SK-N-SH treated with all-trans-retinoic acid at 6 μM for 48 hours (cell line): ENCODE measurements at regions not wholly inside any gene's neighbourhood (a gene's known extent, or its start where the extent isn't known, plus 50 kb on each side); places are given as distances from the start of the nearest gene placed in this dataset.

Experiments used
- ATAC-seq: fragments of 200-7000 bp; cut with Tn5 transposase; 3 replicates; pipeline ENCODE4 v1.9.1; 2020; ENCODE audit warnings: mild to moderate bottlenecking, moderate library complexity
- ARNTL ChIP-seq: fragments of 450-650 bp; formaldehyde crosslinking; IDR thresholded peaks from 2 replicates; pipeline ENCODE4 v1.5.0; 2020; ENCODE audit warnings: low read depth, mild to moderate bottlenecking, moderate library complexity, borderline replicate concordance
- BACH2 ChIP-seq: fragments of 250-450 bp; sonication (Bioruptor Pico); IDR thresholded peaks from 2 replicates; pipeline ENCODE4 v1.9.0; 2021; ENCODE audit warnings: mild to moderate bottlenecking, borderline replicate concordance
- ESRRG ChIP-seq: fragments of 250-450 bp; sonication (Bioruptor Pico); IDR thresholded peaks from 2 replicates; pipeline ENCODE4 v1.6.1; 2021; ENCODE audit warnings: mild to moderate bottlenecking
- GLIS3 ChIP-seq: fragments of 250-450 bp; sonication (Bioruptor Pico); IDR thresholded peaks from 2 replicates; pipeline ENCODE4 v1.5.0; 2020; ENCODE audit warnings: mild to moderate bottlenecking, moderate library complexity
- ISL1 ChIP-seq: fragments of 250-450 bp; sonication (Bioruptor Pico); IDR thresholded peaks from 2 replicates; pipeline ENCODE4 v2.1.2; 2022; ENCODE audit warnings: mild to moderate bottlenecking, moderate library complexity
- OSR1 ChIP-seq: fragments of 250-450 bp; sonication (Bioruptor Pico); IDR thresholded peaks from 2 replicates; pipeline ENCODE4 v1.8.0; 2022; ENCODE audit warnings: moderate library complexity, mild to moderate bottlenecking, inconsistent platforms
- PATZ1 ChIP-seq: fragments of 250-450 bp; sonication (Bioruptor Pico); IDR thresholded peaks from 2 replicates; pipeline ENCODE4 v1.8.0; 2020; ENCODE audit warnings: mild to moderate bottlenecking, moderate library complexity, borderline replicate concordance
- POU6F1 ChIP-seq: fragments of 250-450 bp; sonication (Bioruptor Pico); IDR thresholded peaks from 2 replicates; pipeline ENCODE4 v1.8.0; 2021; ENCODE audit warnings: low read depth, mild to moderate bottlenecking, moderate library complexity, borderline replicate concordance
- PPARA ChIP-seq: fragments of 250-450 bp; sonication (Bioruptor Pico); IDR thresholded peaks from 2 replicates; pipeline ENCODE4 v1.5.0; 2020; ENCODE audit warnings: mild to moderate bottlenecking, borderline replicate concordance
- RARB ChIP-seq: fragments of 250-450 bp; sonication (Bioruptor Pico); IDR thresholded peaks from 2 replicates; pipeline ENCODE4 v1.8.0; 2021; ENCODE audit warnings: mild to moderate bottlenecking, moderate library complexity
- SNAI2 ChIP-seq: fragments of 250-450 bp; sonication (Bioruptor Pico); IDR thresholded peaks from 2 replicates; pipeline ENCODE4 v1.5.0; 2020; ENCODE audit warnings: mild to moderate bottlenecking, moderate library complexity
- TCF4 ChIP-seq: fragments of 250-450 bp; sonication (Bioruptor Pico); IDR thresholded peaks from 2 replicates; pipeline ENCODE4 v1.8.0; 2021; ENCODE audit warnings: mild to moderate bottlenecking, moderate library complexity, borderline replicate concordance
- TOX ChIP-seq: fragments of 250-450 bp; sonication (Bioruptor Pico); IDR thresholded peaks from 2 replicates; pipeline ENCODE4 v1.8.0; 2021; ENCODE audit warnings: mild to moderate bottlenecking, moderate library complexity, borderline replicate concordance
- ZC3H10 ChIP-seq: fragments of 250-450 bp; sonication (Bioruptor Pico); IDR thresholded peaks from 2 replicates; pipeline ENCODE4 v1.5.1; 2021; ENCODE audit warnings: mild to moderate bottlenecking, moderate library complexity
- ZFP3 ChIP-seq: fragments of 250-450 bp; sonication (Bioruptor Pico); IDR thresholded peaks from 2 replicates; pipeline ENCODE4 v1.5.0; 2020; ENCODE audit warnings: mild to moderate bottlenecking, moderate library complexity
- ZFP30 ChIP-seq: fragments of 450-650 bp; formaldehyde crosslinking; IDR thresholded peaks from 2 replicates; pipeline ENCODE4 v1.5.0; 2022; ENCODE audit warnings: mild to moderate bottlenecking, moderate library complexity
- ZNF565 ChIP-seq: fragments of 450-650 bp; formaldehyde crosslinking; conservative IDR thresholded peaks from 2 replicates; pipeline ENCODE4 v1.5.0; 2020; ENCODE audit warnings: low read depth, mild to moderate bottlenecking, moderate library complexity
- ZNF70 ChIP-seq: fragments of 450-650 bp; formaldehyde crosslinking; IDR thresholded peaks from 2 replicates; pipeline ENCODE4 v1.5.0; 2020; ENCODE audit warnings: mild to moderate bottlenecking, moderate library complexity
- ZNF8 ChIP-seq: fragments of 450-650 bp; formaldehyde crosslinking; IDR thresholded peaks from 2 replicates; pipeline ENCODE4 v1.5.0; 2020; ENCODE audit warnings: mild to moderate bottlenecking, moderate library complexity
- TF ChIP-seq, protein P1 (sequence below): fragments of 250-450 bp; sonication (Bioruptor Pico); IDR thresholded peaks from 2 replicates; pipeline ENCODE4 v1.5.1; 2021; ENCODE audit warnings: mild to moderate bottlenecking, moderate library complexity
- TF ChIP-seq, protein P2 (sequence below): fragments of 250-450 bp; sonication (Bioruptor Pico); IDR thresholded peaks from 2 replicates; pipeline ENCODE4 v1.5.1; 2020; ENCODE audit warnings: low read depth, mild to moderate bottlenecking, moderate library complexity

GRCh38 chr5:53287573-53287972 is 178.0 kb upstream of the MOCS2 start:
- no peak for ATAC-seq
- TF ChIP-seq ZC3H10 (CRISPR knock-in tag) (no peak), ZNF70 (CRISPR knock-in tag) (no peak)

DNA sequence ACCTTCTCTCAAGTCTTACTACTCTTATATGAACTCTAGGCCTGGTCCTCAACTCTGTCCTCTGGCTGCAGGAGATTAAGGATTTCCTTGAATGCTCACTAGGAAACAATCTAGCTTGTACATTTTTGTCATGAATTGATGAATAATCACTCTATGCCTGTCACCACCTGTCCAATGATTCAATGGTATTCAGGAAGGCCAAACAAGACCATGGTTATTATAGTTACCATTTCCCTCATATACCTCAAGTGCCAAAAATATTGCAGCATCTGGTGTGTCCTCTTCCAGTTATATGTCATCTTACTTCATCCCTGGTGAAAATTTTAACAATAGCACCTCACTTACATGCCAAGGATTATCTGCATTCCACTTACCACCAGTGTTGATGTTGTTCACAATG is 179.0 kb upstream of the MOCS2 start:
- TF ChIP-seq SNAI2 (CRISPR knock-in tag) (no peak), POU6F1 (CRISPR knock-in tag) (no peak)
- no peak for ATAC-seq

- no peak for ATAC-seq
- no peak for TF ChIP-seq POU6F1 (CRISPR knock-in tag)
- no peak for TF ChIP-seq ZNF565 (CRISPR knock-in tag)
- no peak for TF ChIP-seq TOX
These were observed 181.5 kb upstream of the MOCS2 start for GRCh38 chr5:53291047-53291446.

GRCh38 chr5:53291528-53291927 is 182.0 kb upstream of the MOCS2 start:
- no peak for ATAC-seq
- TF ChIP-seq TCF4 (CRISPR knock-in tag) (no peak), ISL1 (CRISPR knock-in tag) (no peak), ZNF565 (CRISPR knock-in tag) (no peak), ZFP30 (CRISPR knock-in tag) (no peak), PATZ1 (no peak), TOX (no peak), ZNF8 (CRISPR knock-in tag) (no peak), ESRRG (CRISPR knock-in tag) (no peak), ZFP3 (CRISPR knock-in tag) (no peak), OSR1 (CRISPR knock-in tag) (no peak), RARB (CRISPR knock-in tag) (no peak), BACH2 (CRISPR knock-in tag) (no peak), GLIS3 (CRISPR knock-in tag) (no peak)
- TF ChIP-seq, protein P1, sequence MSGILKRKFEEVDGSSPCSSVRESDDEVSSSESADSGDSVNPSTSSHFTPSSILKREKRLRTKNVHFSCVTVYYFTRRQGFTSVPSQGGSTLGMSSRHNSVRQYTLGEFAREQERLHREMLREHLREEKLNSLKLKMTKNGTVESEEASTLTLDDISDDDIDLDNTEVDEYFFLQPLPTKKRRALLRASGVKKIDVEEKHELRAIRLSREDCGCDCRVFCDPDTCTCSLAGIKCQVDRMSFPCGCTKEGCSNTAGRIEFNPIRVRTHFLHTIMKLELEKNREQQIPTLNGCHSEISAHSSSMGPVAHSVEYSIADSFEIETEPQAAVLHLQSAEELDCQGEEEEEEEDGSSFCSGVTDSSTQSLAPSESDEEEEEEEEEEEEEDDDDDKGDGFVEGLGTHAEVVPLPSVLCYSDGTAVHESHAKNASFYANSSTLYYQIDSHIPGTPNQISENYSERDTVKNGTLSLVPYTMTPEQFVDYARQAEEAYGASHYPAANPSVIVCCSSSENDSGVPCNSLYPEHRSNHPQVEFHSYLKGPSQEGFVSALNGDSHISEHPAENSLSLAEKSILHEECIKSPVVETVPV: no peak

DNA sequence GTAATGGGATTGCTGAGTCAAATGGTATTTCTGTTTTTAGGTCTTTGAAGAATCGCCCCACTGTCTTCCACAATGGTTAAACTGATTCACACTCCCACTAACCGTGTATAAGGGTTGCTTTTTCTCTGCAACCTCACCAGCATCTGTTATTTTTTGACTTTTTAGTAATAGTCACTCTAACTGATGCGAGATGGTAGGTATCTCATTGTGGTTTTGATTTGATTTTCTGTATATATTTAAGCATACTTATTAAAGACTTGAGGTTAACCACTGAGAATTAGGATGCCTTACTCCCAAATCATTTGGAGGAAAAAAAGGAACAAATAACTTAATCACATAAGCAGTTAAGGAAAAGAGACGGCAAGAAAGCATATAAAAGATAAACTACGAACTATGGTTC is 181.6 kb upstream of the FST start:
- no peak for ATAC-seq
- TF ChIP-seq ZNF70 (CRISPR knock-in tag) (no peak), ESRRG (CRISPR knock-in tag) (no peak), ZC3H10 (CRISPR knock-in tag) (no peak), TOX (no peak), TCF4 (CRISPR knock-in tag) (no peak), SNAI2 (CRISPR knock-in tag) (no peak), RARB (CRISPR knock-in tag) (no peak), POU6F1 (CRISPR knock-in tag) (no peak), ZNF8 (CRISPR knock-in tag) (no peak), ARNTL (CRISPR knock-in tag) (no peak), PPARA (CRISPR knock-in tag) (no peak), PATZ1 (no peak), GLIS3 (CRISPR knock-in tag) (no peak), ZFP30 (CRISPR knock-in tag) (no peak), ZNF565 (CRISPR knock-in tag) (no peak)
- TF ChIP-seq, protein P1: no peak
- TF ChIP-seq, protein P2, sequence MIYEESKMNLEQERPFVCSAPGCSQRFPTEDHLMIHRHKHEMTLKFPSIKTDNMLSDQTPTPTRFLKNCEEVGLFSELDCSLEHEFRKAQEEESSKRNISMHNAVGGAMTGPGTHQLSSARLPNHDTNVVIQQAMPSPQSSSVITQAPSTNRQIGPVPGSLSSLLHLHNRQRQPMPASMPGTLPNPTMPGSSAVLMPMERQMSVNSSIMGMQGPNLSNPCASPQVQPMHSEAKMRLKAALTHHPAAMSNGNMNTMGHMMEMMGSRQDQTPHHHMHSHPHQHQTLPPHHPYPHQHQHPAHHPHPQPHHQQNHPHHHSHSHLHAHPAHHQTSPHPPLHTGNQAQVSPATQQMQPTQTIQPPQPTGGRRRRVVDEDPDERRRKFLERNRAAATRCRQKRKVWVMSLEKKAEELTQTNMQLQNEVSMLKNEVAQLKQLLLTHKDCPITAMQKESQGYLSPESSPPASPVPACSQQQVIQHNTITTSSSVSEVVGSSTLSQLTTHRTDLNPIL (CRISPR knock-in tag): no peak
